Epidermal melanocyte (primary cell): ENCODE measurements at regions not wholly inside any gene's neighbourhood (a gene's known extent, or its start where the extent isn't known, plus 50 kb on each side); places are given as distances from the start of the nearest gene placed in this dataset.

Source experiments
- DNase-seq: peaks from one replicate; pipeline ENCODE4 v3.0.0; 2011; ENCODE audit warnings: low spot score; ENCODE audit not compliant: insufficient read length

GRCh38 chr21:18950045-18950740, 546.6 kb upstream of the TMPRSS15 start:
- DNase-seq: no peak

- DNase-seq: no peak
Measured at GRCh38 chr21:18951271-18952038, 547.9 kb upstream of the TMPRSS15 start.

- no peak for DNase-seq
Measured at GRCh38 chr21:18954441-18954844, 550.9 kb upstream of the TMPRSS15 start.

- no peak for DNase-seq
Measured at GRCh38 chr21:18959817-18960216, 556.2 kb upstream of the TMPRSS15 start.

GRCh38 chr21:18960306-18960705, 556.7 kb upstream of the TMPRSS15 start:
- no peak for DNase-seq

GRCh38 chr21:18970416-18970815, 566.8 kb upstream of the TMPRSS15 start:
- no peak for DNase-seq

- no peak for DNase-seq
Measured at GRCh38 chr21:18970941-18971340, 567.4 kb upstream of the TMPRSS15 start.

- no peak for DNase-seq
Measured at GRCh38 chr21:18985584-18985983, 582.0 kb upstream of the TMPRSS15 start.

GRCh38 chr21:18986197-18986596, 582.6 kb upstream of the TMPRSS15 start:
- no peak for DNase-seq

- no peak for DNase-seq
Measured at GRCh38 chr21:18987520-18988026, 584.0 kb upstream of the TMPRSS15 start.

GRCh38 chr21:18989953-18990495, 586.4 kb upstream of the TMPRSS15 start:
- DNase-seq: no peak

- no peak for DNase-seq
Measured at GRCh38 chr21:18991846-18992245, 588.3 kb upstream of the TMPRSS15 start.

- no peak for DNase-seq
Measured at GRCh38 chr21:19010251-19010650, 606.7 kb upstream of the TMPRSS15 start.

- no peak for DNase-seq
Measured at GRCh38 chr21:19010996-19011395, 607.4 kb upstream of the TMPRSS15 start.

- DNase-seq: no peak
Measured at GRCh38 chr21:19011451-19011850, 607.9 kb upstream of the TMPRSS15 start.

GRCh38 chr21:19013916-19014315, 610.3 kb upstream of the TMPRSS15 start:
- no peak for DNase-seq

- no peak for DNase-seq
Measured at GRCh38 chr21:19018529-19018928, 614.9 kb upstream of the TMPRSS15 start.

- no peak for DNase-seq
Measured at GRCh38 chr21:19022978-19023377, 619.4 kb upstream of the TMPRSS15 start.

- no peak for DNase-seq
Measured at GRCh38 chr21:19026911-19027310, 623.3 kb upstream of the TMPRSS15 start.

GRCh38 chr21:19029816-19030215, 626.2 kb upstream of the TMPRSS15 start:
- DNase-seq: no peak

- no peak for DNase-seq
Measured at GRCh38 chr21:19031953-19032352, 628.4 kb upstream of the TMPRSS15 start.

- no peak for DNase-seq
Measured at GRCh38 chr21:19034041-19034440, 630.5 kb upstream of the TMPRSS15 start.
